ENCODE measurements at regions not wholly inside any gene's neighbourhood (a gene's known extent, or its start where the extent isn't known, plus 50 kb on each side); places are given as distances from the start of the nearest gene placed in this dataset.

DNA sequence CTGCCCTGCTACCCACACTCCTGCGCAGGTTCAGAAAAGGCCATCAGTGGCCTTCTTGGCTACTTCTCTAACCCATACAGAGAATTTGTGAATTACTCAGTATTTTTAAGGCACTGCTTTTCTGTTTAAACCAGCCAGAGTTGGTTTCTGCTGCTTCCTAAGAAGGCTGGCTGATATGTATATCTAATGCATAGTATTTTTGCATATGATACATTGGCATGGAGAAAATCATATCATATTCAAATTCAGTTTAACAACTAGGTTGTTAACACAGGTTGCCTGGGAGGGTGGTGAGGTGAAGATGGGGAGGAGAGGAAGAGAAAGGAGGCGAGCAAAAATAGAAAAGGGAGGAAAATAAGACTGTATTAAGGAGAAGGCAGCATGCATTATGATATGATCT is 132.8 kb upstream of the ADPGK start:
- no peak for DNase-seq

DNA sequence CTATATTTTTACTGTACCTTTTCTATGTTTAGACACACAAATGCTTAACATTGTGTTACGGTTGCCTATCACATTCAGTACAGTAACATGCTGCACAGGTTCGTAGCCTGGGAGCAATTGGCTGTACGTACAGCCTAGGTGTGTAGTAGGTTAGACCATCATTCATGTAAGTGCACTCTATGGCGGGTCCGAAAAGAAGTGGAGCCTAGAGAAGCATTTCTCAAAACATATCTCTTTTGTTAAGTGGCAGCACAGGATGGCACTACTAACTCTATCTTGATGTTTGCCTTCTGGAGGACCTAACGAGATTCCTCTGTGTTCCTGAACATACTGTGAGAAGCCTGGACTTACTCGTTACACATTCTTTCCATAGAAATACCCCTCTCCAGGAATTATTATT is 132.3 kb upstream of the ADPGK start:
- no peak for DNase-seq

DNA sequence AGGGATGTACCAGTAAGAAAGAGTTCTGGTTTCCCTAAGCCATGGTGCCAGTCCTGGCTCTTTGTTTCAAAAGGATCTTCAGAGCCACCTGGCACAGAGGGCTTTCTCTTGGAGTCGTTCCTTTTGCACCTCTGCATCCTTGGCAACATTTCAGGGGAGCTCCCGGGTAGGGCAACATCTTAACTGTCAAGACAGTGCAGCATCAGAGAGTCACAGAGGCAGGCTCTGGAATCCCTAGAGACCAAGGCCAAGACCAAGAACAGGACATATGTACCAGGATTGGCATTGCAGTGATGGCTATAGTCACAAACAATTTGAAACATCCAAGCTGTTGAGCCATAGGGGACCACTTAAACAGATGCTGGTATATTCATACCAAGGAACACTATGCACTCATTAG is 129.4 kb upstream of the ADPGK start:
- no peak for DNase-seq

- DNase-seq: no peak
These were observed 128.6 kb upstream of the ADPGK start for GRCh38 chr15:72912121-72912520.

- DNase-seq: no peak
These were observed 128.1 kb upstream of the ADPGK start for GRCh38 chr15:72911626-72912025.

- no peak for DNase-seq
These were observed 125.2 kb upstream of the ADPGK start for GRCh38 chr15:72908713-72909112.

GRCh38 chr15:72907733-72908132 is 124.2 kb upstream of the ADPGK start:
- no peak for DNase-seq

DNA sequence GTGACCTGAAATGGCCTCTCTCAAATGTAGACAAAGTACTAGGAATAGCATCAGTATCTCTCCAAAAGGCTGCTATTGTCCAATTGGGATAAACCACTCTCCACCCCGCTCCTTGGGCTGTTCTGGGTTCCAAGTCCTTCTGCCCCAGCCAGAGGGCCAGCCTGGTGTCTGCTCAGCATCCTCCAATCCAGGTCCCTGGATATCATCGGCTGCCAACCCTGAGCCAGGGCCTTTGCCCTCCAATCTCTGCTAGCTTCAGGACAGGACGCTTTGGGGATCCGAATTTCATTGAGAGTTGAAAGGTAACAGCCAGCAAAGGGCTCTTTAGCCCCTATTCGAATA is 119.3 kb upstream of the ADPGK start:
- DNase-seq: no peak

- no peak for DNase-seq
These were observed 118.8 kb upstream of the ADPGK start for GRCh38 chr15:72902245-72902918.

GRCh38 chr15:72892986-72893385 is 109.4 kb upstream of the ADPGK start:
- DNase-seq: no peak

DNA sequence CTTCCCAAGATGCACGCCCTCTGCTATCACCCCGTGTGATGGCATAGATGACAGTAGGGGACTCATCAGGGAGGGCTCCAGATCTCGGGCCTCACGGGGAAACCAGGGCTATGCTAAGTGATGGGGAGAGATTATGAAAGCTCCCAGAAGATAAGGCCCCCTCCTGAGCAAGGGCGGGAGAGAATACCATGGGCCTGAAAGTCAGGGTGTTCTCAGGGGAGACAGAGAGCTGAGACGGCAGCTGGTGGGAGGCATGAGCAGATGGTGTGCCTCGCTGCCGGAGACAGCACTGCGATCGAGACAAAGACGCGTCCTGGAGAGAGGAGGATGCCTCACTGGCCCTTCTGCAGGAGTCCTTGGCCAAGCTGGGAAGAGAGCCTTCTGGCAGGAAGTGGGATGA is 106.5 kb upstream of the ADPGK start:
- DNase-seq: no peak

DNA sequence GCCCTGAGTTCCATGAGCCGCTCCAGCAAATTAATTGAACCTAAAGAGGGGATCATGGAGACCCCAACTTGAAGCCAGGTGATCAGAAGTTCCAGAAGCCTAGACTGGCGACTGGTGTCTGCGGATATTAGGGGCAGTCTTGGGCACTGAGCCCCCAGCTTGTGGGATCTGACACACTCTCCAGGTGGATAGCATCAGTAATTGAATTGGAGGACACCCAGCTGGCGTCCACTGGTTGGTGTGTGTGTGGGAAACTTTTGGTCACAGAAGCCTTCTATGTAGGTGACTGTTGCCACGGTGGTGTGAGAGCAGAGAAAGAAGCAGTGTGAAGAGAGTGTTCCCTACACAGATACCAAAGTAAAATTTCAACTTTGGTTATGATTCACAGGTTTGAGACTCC is 106.0 kb upstream of the ADPGK start:
- DNase-seq: no peak

GRCh38 chr15:72888811-72889210 is 105.3 kb upstream of the ADPGK start:
- no peak for DNase-seq

DNA sequence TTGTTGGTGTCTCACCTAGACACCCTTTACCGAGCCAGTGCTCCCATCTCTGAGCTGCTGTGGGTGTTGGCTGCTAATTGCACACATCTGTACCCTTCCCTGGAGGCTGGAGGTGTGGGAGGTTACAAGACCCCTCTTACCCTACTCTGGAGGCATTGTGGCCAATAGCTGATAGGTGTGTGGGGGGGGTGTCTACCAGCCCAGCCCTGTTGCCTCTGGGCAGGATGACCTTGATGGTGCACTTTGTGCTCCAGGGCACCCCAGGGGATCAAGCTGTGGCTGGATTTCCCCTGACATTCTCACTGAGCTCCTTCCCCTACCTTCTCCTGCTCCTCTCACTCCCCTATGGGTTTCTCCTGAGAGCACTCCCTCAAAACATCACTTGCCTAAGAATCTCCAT is 104.7 kb upstream of the ADPGK start:
- no peak for DNase-seq

DNA sequence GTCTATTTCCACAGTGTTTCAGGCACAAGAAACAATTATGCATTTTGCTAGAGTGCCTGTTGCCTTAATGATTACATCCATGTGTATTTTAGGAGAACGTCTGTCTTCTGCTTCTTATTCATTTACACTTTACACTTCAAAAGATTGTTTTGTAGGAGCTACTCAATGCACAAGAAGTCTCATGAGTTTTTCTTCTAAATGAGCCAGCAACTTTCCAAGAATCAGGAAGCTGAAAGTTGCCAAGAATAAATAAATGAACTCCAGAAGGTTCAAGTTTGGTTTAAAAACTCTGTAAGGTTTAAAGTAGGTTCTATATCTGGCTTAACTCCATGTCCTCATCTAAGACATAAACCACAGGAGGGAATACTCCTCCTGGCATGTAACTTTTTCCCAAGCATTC is 103.8 kb upstream of the ADPGK start:
- DNase-seq: no peak

DNA sequence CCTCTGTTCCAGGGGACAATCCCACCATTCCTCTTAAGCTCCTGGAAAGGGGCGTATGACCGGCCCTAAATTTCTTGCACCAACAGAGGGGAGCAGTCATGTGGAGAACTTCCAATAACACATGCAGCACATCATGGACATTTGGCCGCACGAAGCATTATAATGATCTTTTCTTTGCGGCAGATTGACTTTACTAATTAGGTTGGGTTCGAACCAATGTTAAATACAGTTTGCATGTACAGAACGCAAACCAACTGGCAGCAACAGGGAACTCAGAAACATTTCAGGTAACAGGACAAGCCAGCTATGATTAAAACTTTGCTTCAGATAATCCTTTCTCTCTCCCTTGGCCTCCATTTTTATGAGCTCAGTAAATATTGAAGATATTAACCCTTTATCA is 100.8 kb upstream of the ADPGK start:
- DNase-seq: no peak

- no peak for DNase-seq
These were observed 90.0 kb upstream of the ADPGK start for GRCh38 chr15:72873379-72874233.

DNA sequence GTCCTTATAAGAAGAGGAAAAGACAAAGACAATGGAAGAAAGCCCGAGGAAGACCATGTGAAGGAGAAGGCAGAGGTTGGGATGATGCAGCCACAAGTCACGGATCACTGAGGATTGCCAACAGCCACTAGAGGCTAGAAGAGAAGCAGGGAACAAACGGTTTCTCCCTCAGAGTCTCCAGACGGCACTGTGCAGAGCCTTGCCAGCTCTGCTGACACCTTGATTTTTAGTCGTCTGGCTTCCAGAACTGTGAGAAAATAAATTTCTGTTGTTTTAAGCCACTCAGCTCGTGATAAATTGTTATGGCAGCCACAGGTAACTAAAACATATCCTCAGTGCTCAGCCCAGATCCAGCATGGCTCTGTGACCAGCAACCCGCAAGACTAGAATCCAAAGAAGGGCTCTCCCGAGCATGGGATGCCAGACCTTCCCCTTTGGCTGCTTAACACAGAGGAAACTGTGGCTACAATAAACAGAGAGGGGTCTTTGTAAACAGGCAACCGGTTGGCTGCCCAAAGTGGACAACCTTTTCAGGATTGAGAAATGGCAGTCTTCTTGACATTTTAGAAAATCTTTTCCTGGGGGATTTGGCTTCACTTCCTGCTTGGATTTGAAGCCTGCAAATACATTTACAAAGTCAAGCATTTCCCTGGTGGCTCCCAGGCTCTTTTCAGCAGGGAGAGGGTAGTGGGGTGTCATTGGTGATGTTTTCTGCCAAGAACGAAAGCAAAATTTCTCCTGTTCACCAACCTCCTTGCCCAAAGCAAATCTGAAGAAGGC is 88.7 kb upstream of the ADPGK start:
- DNase-seq: no peak

DNA sequence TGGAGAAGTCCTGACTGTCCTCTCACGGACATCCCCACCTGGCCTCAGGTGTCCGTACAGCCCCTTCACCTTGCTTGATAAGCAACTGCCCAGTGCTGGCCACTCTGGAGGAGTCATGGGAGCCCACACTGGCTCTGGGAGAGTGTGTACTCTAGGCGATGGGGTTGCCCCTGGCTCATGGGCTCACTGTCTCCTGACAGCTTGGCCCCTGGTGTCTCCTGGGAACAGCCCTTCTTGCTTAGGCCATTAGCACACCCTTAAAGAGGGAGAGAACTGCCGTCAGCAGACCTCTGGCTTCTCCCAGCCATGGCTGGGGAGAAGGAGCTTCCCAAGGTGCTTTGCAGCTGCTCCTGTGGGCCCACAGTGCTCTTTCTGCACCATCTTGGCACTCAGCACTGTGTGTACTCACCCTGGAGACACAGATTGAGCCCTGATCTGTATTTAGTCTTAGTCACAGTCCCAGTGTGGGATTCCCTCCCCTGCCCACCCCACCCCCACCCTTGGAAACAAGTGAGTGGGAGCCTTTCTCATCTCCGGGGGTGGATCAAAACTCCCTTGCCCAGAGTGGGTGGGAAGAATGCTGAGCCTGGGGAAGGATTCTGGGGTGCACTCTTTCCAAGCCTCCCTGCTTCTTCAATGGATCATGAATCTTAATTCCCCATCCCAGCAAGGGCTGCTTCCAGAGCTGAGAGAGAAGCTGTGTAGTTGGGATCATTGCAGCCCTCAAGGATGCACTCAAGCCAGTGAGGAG is 83.5 kb upstream of the ADPGK start:
- DNase-seq: no peak

DNA sequence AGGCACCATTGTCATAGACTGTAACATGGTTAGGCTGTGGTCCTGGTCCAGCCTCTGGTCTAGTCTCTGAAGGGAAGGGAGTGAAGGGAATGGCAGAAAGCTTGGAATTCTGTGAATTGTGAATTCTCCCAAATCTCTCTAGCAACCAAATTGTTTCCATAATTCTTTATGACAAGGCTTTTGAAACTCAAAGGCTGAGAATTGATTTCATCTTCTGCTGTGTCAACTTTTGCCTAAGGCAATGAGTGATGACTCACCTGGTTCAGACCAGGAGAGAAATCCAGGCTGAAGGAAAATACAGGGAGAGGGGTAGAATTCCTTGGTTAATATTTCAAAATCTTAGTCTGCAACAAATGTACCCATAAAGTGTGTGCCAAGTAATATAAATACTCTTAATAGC is 82.6 kb upstream of the ADPGK start:
- no peak for DNase-seq

DNA sequence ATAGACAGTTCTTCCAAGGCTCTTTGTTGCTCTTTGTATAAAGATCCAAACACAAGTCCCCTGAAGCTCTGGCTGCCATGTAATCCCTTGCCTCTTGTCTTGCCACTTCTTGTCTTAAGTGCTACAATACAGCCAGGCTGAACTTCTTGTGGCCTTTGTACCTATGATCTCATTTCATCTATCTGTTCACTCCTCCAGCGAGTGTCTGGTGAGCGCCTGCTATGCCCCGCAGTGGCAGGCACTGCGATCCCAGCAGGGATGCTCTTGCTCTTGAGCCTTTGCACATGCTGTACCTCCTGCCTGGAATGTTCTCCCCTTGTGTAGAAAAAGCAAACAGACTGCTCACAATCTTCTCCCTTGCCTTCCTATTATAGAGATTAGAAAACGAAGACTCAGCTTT is 81.9 kb upstream of the ADPGK start:
- DNase-seq: no peak

- DNase-seq: no peak
These were observed 81.1 kb upstream of the ADPGK start for GRCh38 chr15:72864681-72865080.

DNA sequence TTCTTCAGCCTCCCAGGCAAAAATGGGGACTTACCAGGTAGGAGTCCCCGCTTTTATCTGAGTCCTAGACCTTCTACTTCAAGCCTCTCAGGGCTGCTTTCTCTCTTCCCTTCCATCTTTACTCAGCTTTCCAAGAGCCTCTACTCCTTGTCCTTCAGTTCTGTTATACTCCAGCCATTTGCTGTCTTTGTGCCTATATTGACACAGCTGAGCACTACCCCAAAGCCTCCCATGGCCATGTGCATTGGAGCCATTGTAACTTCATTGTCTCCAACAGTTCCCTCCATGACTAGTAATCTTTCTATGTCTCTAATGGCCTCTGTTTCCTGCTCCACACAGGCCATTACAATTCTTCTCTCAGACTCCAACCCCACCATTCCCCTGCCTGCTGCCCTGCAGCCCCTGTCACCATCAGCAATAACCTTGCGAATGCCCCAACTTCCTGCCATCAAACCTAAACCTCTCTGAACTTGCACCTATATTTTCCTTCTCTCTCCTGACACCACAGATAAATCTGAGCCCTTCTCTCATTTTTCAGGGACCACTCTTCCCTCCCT is 77.9 kb upstream of the ADPGK start:
- no peak for DNase-seq
